Left renal cortex interstitium (tissue), 4 donors: ENCODE measurements at regions not wholly inside any gene's neighbourhood (a gene's known extent, or its start where the extent isn't known, plus 50 kb on each side); places are given as distances from the start of the nearest gene placed in this dataset.
"Not testable (repeated sequence)": the region's sequence is repeated elsewhere in the genome, so short reads cannot be mapped to it uniquely, and the experiment has no call there.

Experiments used
- DNase-seq, 4 donors: peaks; one replicate each; pipeline ENCODE4 v3.0.0-alpha.2; 2013; ENCODE audit warnings: low read depth in 4 of 4, low spot score in 2 of 4, missing footprints in 1 of 4

- DNase-seq: no peak
Observed at GRCh38 chr15:62270216-62270921, 105.3 kb upstream of the C2CD4B start.

- DNase-seq: no peak
Observed at GRCh38 chr15:62272290-62272689, 107.2 kb upstream of the C2CD4B start.

- DNase-seq: no peak
Observed at GRCh38 chr15:62275831-62276230, 110.7 kb upstream of the C2CD4B start.

- no peak for DNase-seq
Observed at GRCh38 chr15:62277816-62278394, 112.8 kb upstream of the C2CD4B start.

- DNase-seq: no peak
Observed at GRCh38 chr15:62278534-62278933, 113.4 kb upstream of the C2CD4B start.

- DNase-seq: no peak
Observed at GRCh38 chr15:62279041-62279440, 114.0 kb upstream of the C2CD4B start.

GRCh38 chr15:62280625-62281024 is 115.5 kb upstream of the C2CD4B start:
- DNase-seq: no peak

- not testable (repeated sequence) for DNase-seq
Observed at GRCh38 chr15:62281801-62282200, 116.7 kb upstream of the C2CD4B start.

GRCh38 chr15:62287066-62287857 is 122.2 kb upstream of the C2CD4B start:
- DNase-seq: no peak

GRCh38 chr15:62288361-62289017 is 123.4 kb upstream of the C2CD4B start:
- no peak for DNase-seq

GRCh38 chr15:62291262-62291661 is 126.2 kb upstream of the C2CD4B start:
- no peak for DNase-seq

GRCh38 chr15:62296756-62297507 is 131.8 kb upstream of the C2CD4B start:
- DNase-seq: no peak

- no peak for DNase-seq
Observed at GRCh38 chr15:62297522-62297921, 132.4 kb upstream of the C2CD4B start.

GRCh38 chr15:62297933-62298332 is 132.8 kb upstream of the C2CD4B start:
- no peak for DNase-seq

GRCh38 chr15:62298811-62299210 is 133.7 kb upstream of the C2CD4B start:
- no peak for DNase-seq

- no peak for DNase-seq
Observed at GRCh38 chr15:62299541-62299940, 134.5 kb upstream of the C2CD4B start.

- DNase-seq: no peak
Observed at GRCh38 chr15:62301993-62302675, 137.0 kb upstream of the C2CD4B start.

GRCh38 chr15:62306851-62307504 is 141.9 kb upstream of the C2CD4B start:
- DNase-seq: peak in 3 of 4 donors; percentile 44 to 65 (median 46)

- DNase-seq: no peak
Observed at GRCh38 chr15:62307551-62307950, 142.5 kb upstream of the C2CD4B start.
